ENCODE measurements at regions not wholly inside any gene's neighbourhood (a gene's known extent, or its start where the extent isn't known, plus 50 kb on each side); places are given as distances from the start of the nearest gene placed in this dataset.
"Not testable (repeated sequence)": the region's sequence is repeated elsewhere in the genome, so short reads cannot be mapped to it uniquely, and the experiment has no call there.

DNA sequence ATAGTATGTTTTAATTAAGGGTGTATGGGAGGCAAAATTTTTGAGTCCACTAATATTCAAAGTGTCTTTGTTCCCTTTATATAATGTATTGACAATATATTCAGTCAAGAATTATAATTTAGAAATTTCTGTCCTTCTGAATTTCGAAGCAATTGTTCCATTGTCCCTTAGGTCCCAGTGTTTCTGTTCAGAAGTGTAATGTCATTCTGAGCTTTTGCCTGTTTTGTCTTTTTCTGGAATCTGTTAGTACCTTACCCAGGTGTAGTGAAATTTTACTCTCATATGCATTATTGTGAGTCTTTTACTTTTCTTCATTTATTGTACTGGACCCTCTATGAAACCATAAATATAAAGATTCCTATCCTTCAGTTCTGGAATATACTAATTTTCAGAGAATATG lies 505.7 kb upstream of the KIF2B start:
- no peak for DNase-seq

DNA sequence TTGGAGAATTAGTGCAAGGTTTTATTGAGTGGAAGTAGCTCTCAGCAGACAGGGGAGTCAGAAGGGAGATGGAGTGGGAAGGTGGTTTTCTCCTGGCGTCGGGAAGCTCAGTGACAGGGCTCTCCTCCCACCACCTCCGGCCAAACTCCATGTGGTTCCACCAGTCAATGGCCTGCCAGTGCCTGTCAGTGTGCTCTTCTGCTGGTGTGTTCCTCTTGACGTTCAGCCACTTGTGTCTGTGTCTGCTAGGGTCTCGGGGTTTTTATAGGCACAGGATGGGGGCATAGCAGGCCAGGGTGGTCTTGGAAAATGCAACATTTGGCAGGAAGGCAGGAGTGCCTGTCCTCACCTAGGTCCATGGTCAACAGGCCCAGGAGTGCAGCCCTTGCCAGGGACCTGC lies 506.7 kb upstream of the KIF2B start:
- no peak for DNase-seq

DNA sequence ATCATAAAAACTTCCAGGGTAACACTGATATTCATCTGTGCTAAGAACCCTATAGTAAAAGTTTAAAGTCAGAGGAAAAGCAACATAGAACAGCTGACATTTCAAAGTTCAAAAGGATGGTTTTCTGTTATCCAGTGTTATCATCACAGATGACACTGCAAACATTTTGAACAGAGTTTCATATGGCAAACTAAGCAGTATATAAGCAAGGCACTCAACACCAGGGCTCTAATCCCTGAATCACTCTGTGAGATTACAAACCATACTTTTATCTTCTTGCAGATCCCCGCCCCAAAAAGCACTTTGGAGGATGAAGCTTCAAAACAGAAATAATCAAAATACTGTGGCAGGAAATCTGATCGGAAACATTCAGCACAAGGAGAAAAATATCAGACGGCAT lies 508.2 kb upstream of the KIF2B start:
- no peak for DNase-seq

DNA sequence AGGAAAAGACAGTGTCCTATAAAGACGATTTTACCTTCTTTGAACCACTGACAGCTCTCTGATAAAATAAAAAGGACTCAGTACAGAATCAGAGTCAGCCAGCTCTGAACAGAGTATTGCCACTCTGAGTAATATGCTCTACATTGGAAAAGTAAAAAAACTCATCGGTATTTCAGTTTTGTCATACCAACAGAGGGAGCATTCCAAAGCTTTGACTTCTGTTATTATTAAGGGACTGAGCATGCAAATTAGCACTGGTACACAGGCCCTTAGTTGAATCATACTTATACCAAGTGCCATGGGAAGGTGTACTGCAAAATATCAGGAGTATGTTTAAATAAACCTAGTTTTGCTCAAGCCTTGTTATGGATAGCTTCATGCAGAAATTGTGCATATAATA lies 509.0 kb upstream of the KIF2B start:
- no peak for DNase-seq

DNA sequence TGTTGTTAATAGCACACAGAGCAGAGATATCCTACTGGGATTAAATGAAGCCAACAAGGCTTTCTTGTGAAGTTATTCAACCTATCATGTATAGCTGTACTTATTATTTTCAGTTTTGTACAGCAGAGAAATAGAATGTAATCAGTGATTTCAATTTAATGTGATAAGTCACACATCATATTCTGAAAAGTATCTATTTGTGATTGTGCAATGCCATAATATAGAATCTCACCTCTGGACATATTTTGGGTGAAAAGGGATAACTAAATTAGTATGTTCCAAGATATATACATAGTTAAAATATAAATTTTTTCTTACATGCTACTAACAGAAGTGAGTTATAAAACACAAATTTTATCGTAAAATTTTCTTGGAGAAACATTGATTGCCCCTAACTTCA lies 544.3 kb upstream of the KIF2B start:
- DNase-seq, result no peak

DNA sequence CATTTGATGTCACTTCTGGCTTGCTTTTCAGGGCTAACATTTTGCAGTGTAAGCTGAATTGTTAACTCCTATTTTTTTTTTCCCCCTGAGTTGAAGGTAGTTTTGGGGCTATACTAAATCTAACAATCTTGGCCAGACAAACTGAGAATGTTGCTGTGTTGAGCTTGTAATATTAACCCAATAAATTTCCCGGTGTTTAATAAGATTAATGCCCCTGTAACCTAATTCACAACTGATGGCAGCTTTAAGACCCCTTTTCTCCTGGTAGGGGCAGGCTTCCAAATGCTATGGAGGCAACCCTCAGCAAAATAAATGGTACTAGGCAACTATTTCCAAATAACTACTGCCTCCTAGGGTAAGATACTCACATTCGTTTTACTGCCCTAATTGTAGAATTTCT lies 549.6 kb upstream of the KIF2B start:
- DNase-seq, result no peak

DNA sequence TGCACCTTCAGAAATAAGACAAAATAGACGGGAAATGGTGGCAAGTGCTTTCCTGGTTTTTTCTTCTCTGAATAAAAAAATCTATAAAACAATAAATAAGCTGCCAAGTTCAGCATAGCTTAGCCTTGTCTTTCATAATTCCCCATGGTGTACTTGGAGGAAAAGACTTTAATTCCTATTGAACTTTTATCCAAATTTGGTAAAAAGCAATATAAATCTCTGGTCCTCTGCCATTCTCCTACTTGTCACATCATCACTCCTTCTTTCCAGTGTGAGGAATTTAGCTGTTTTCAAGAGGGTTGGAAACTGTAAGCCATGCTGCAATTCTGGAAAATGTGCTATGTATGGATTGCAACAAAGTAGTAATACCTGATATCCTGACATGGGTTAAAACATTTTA lies 551.8 kb upstream of the KIF2B start:
- DNase-seq, result no peak

DNA sequence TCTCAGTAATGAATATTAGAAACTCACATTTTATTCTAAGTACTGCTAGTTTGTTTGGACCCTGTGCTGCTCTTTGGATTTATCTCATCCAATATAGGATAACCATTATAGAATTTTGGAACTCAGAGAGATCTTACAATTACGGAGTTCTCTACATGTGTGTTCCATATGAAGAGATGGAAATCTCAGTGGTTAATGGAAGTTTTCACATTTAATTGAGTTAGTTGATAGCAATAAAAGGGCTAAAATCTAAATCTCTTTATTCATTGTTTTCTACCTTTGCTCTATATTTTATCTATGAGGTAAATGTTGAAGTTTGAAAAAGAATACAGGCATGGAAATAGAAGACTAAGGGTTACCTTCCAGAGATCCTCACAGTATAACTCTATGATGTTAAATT lies 558.0 kb upstream of the KIF2B start:
- DNase-seq, result no peak

DNA sequence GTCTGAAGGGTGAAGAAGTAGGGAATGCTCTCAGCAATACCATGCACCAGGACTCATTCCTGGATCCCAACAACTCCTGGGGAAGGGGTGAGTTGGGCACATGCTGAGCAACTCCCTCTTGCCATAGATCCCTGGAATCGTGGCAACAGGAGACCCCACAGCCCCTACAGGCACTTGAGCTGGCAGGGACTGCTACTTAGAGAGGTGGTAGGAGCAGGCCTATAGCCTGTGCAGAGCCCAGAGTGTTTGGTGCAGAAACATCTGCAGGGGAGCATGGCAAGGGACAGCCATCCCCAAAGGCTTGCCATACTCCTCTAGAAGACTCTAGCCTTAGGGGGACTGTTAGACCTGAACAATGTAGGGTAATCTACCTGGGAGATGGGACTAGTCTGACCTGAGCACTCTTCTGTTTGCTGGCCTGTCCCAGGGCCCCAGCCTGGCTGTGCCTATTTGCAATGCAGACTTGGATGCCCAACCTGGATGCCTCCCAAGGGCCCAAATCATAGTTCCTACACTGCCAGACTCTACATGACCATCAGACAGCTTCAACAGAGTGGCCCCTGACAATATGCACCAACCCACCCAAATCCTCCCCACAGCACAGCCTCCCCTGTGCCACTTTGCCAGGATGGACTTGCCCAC lies 568.6 kb upstream of the KIF2B start:
- DNase-seq, result no peak

DNA sequence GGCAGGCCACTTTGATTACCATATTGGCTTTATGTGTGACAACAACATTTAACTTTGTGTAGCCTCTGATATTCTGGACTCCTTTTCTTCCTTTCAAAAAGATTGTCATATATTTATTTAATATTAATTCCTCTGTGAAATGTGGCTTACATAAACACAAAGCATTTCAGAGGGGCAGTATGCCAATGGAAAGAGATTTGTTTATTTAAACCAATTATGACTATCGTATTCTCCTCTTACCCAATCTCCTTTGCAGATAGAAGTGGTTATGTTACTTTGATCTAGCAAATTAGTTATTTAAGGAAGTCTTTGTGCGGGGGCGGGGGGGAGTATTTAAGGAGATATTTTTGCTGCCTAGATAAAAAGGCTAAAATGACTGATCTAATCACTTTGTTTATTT lies 573.7 kb upstream of the KIF2B start:
- no peak for DNase-seq

DNA sequence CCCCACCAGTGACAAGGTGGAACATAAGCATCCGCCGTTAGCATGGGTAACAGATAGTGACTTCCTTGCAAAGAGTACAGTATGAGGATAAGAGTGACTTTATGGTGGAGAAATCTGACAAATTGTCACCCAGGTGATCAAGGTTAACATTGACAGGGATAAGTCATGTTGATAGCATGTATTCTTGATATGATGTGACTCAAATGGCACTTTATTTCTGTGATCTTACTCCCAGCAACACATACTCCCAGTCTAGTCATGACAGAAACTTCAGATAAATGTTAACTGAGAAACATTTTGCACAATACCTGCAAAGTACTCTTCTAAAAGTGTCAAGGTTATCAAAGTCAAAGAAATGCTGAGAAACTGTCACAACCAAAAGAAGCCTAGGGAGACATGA lies 588.6 kb upstream of the KIF2B start:
- no peak for DNase-seq

DNA sequence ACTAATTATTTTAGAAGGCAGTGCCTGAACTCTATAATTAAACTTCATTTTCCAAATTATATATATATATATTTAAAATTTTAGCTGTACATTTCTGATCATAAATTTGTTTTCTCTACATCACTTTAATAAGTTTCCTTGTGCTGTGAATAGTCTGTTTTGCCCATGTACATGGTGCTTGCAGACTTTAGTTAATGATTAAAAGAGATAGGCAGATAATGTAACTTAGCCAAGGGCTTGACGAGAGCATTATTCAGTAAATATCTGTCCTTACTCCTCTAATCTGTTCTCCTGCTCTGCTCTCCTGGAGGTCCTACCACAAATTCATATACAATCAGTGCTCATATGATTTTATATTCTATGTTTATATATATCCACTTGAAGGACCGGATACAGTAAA lies 595.2 kb upstream of the KIF2B start:
- no peak for DNase-seq

DNA sequence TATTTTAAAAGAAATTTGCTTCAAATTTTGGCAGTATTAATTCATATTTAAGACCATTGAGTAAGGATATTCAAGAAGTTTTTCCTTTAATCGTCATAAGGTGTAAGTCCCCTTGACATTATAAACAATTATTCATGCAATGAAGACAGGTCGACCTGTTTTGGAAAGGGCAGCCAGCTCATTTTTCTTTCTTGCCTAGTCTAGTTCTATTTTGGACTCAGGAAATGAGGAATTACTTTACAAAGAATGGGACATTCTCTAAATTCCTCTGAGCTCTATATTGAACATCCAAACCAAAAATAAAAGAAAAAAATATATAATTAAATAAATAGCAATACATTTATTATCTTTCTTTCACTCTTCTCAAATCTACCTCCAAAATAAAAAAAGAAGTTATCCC lies 595.6 kb upstream of the KIF2B start:
- DNase-seq, result no peak

DNA sequence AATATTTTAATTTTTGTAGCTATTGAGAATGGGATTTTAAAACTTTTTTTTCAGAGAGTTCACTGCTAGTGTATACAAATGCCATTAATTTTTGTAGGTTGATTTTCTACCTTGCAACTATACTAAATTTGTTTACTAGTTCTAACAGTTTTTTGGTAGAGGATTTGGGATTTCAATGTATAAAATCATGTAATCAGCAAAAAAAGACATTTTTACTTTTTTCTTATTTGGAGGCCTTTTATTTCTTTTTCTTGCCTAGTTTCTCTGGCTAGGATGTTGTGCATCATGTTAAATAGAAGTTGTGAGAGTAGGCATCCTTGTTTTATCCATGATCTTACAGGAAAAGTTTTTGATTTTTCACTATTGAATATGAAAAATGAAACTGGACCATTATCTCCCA lies 602.9 kb upstream of the KIF2B start:
- no peak for DNase-seq

DNA sequence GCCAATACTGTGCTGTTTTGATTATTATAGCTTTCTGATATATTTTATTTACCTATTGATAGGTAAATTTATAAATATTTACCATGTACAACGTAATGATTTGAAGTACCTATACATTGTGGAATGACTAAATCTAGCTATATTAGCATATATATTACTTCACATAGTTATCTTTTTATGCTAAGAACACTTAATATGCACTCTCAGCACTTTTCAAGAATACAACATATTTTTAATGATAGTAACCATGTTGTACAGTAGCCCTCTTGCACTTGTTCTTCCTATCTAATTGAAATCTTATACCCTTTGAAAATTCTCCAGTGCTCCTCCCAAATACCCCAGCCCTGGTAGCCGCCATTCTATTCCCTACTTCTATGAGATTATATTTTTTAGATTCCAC lies 604.0 kb upstream of the KIF2B start:
- no peak for DNase-seq

DNA sequence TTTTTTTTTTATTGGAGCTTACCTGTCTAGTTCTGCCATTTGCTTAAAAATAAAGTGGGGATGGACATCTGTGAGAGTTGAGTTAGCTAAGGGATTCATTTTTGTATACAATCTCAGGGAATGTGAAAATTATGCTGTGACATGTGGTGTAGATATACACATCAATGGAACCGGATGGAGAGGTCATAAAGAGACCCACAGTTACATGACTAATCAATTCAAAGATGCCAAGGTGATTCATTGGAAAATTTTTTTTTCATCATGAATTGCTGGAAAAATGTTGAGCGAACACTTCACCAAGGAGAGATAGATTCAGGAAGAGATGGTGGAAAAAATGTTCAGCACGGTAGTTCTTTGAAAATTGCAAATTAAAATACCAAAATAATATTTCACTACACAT lies 605.4 kb upstream of the KIF2B start:
- no peak for DNase-seq

DNA sequence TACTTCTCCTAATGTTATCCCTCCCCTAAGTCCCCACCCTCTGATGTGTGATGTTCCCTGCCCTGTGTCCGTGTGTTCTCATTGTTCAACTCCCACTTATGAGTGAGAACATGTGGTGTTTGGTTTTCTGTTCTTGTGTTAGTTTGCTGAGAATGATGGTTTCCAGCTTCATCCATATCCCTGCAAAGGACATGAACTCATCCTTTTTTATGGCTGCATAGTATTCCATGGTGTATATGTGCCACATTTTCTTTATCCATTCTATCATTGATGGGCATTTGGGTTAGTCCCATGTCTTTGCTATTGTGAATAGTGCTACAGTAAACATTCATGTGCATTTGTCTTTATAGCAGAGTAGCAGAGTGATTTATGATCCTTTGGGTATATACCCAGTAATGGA lies 613.8 kb upstream of the KIF2B start:
- not testable (repeated sequence) for DNase-seq

DNA sequence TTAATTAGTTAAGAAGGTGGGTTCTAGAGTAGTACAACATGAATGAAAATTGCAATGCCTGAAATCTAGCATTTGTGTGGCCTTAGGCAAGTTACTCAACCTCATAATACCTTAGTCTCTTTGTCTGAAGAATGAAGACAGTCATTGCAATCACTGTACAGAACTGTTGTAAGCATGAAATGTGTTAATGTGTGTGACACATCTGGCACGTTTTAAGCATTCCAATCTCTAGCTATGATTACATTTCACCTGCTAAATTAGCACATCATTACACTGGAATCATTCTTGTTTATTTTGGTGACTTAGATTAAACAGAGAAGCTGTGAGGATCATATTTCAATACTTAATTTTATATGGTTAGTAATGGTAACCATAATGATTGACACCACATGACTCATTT lies 629.7 kb upstream of the KIF2B start:
- DNase-seq, result no peak

DNA sequence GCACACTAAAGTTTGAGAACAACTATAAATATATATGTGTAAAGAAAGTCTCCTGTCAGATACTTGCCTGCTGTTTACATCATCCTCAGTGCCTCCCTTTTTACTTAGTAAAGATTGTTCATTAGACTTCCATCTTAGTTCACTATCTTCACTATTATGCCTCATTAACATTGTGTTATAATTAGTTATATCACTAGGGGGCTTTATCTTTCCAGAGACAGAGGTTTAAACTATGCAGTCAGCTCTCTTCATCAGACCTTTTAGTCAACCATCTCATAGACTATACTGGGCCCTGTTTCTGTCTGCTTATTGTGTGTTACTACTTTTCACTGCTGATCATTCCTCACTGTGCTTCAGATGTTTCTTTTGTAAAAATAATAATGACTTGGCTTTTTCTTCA lies 630.8 kb upstream of the KIF2B start:
- DNase-seq, result no peak

DNA sequence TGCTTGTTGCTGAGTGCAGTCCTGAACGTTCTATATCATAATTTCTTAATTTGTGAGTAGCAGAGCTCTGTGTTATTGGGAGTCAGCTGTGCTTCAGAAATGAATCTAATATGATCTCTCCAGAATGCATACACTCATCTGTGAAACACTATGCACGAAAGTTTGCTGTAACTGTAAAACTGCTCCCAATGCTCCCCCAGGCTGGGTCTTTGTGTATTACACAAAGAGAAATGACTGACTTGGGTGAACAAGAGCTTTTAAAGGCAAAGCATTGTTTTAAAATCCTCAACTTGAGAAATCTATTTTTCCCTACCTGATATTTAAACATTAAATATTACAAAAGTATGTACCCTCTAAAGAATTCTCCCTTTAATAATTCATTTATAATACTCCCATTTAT lies 636.7 kb upstream of the KIF2B start:
- DNase-seq, result no peak

DNA sequence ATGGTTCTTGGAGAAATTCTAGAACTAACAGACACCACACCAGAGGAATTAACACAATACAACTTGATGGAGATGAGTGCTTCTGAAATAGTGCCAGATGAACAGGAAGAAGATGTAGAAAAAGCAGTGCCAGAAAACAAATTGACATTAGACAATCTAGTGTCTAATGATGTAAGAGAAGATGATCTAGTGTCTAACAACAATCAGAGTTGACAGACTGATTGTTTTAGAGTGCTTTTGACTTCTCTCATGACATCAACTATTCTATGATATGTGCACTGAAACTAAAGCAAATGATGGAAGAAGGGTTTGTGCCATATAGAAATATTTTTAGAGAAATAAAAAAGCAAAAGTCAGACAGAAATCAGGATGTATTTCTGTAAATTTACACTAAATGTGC lies 646.1 kb upstream of the KIF2B start:
- no peak for DNase-seq

DNA sequence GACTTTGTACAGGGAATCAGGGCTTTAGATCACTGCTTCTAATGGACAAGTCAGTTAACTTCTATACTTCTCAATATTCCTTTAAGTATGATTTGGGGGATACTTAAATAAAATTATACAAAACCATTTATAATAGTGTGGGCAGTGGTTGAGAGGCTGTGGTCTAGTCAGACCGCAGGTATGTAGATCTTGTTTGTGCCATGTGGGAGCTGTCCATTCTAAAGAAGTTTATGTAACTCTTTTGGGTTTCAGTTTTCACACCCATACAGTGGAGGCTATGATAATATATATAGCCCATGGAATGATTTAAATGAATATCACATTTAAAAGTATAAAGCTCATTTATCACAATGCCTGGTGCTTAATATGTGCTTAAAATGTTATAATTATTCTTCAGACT lies 654.3 kb upstream of the KIF2B start:
- DNase-seq, result no peak

DNA sequence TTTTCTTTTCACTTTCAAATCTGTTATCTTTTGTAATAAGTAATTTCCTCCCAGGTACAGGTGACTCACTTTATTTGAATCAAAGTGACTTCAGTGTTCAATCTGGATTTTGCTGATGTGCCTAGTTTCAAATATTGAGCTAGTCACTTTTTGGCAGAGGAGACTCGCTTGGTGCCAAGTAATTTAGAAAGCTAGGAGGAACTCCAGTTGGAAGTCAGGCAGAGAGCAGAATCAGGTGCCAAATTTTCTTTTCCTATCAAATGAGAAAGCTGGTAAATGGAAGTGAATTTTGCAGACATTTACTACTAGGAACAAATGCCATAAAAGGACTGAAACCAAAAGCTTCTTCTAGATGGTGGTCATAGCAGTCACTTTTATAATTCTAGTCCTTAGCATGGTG lies 656.0 kb upstream of the KIF2B start:
- no peak for DNase-seq

DNA sequence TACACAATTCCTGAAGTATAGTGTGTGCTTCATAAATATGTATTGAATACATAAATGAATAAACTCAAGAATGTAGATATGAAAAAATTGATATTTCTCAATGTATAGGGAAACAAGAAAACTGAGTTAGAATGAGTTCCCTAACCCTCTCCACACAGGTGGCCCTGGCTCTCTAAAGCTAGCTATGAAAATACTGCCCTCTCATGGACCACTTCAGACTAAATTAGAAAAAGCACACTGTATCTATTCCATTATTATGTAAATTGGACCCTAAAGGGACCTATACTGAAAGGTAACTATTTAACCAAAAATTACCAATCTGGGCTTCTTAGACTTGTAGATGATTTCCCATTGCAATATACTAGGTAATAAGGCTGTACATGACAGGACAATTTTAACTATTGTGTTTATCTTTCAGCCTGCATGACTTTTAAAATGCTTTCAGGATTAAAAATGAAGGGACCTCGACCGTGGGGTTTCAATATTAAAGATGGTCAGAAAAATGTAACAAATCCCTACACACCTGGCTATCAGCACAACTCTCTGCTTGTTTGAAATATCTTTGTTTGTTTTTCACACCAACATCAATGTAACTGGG lies 672.5 kb upstream of the KIF2B start:
- no peak for DNase-seq

DNA sequence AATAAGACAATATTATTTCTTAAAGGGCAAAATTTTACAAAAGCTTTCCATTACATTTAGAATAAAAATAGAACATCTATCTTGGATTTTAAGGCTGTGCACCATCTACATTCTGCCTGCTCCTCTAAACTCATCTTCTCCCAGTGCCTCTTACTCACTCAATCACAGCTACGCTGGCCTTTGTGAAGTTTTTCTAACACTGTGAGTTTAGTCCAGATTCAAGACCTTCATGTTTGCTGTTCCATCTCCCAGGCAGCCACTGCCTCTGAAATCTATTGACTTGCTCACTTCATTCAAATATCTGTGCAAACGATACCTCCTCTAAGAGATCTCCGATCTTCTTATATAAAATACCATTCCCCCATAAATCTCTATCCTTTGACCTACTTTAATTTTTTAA lies 673.4 kb upstream of the KIF2B start:
- no peak for DNase-seq

DNA sequence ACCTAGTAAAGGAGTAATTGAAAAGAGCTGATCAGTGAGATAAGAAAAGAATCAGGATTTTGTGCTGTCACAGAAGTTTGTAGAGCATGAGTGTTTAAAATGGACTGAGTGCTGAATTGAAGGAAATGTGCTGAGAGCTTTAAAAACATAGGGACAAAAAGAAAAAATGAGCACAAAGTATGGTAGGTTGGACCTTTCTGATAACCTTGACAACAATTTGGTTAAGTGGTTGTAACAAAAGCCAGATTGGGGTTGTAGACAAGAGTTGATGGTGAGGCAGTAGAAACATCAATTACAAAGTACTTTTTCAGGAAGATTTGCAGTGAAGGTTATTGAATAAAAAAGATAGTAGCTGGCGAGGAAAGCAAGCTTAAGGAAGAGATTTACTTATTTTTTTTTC lies 674.7 kb upstream of the KIF2B start:
- no peak for DNase-seq

Measured in bone marrow (tissue), 2 donors.